ENCODE measurements at regions not wholly inside any gene's neighbourhood (a gene's known extent, or its start where the extent isn't known, plus 50 kb on each side); places are given as distances from the start of the nearest gene placed in this dataset.

- H4K20me1 ChIP-seq (ENCODE audit: control insufficient read depth, insufficient read depth, low read depth, low read length), result peaks cover 24% of the 10 kb centered on the region; the same call in 1 of the 2 replicates
Observed at GRCh38 chr17:77374170-77374936, 233.6 kb downstream of the SEC14L1 start.

DNA sequence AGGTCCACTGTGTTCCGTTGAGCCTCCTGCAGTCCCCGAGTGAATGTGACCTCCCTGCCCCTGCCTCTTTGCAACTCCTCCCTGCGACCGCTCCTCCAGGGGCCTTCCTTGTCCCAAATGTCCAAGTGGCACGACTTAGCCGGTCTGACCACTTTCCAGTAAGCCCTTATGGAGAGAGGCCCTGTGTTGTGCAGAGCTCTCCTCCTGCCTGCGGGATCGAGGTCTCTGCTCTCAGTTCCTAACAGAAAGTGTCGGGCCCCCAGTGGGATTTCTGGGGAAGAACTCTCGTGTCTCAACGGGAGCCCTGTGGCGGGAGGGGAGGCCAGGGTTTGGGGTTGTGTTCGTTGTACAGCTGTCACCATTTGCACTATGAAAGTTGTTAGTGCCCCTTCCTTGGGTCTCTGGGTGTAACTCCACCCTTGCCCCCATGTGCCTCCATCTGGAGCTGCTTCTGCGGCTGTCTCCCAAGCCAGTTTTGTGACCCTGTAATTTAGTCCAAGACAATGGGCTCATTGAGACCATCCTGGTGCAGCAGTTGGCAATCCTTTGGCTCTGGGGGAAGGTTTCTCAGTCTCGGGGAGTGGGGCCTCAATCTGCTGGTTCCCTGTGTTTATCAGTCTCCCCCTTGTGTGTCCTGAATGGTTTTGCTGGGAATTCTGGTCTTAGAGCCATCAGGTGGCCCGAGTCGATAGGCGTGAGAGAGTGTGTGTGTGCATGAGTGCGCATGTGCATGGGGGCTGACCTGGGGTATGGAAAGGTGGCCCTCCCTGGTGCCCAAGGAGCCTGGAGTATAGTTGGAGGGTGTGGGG is 234.5 kb downstream of the SEC14L1 start:
- H3K4me2 ChIP-seq (ENCODE audit: low read length), result no peak overlapping the region
- peaks cover 24% of the 10 kb centered on the region for H3K27me3 ChIP-seq (ENCODE audit: control insufficient read depth, low read length)
- H3K4me1 ChIP-seq (ENCODE audit: control insufficient read depth, low read length), result peaks cover 25% of the 10 kb centered on the region
- no peak overlapping the region for H3K4me3 ChIP-seq (ENCODE audit: low read length)
- peaks cover 24% of the 10 kb centered on the region; the same call in 1 of the 2 replicates for H4K20me1 ChIP-seq (ENCODE audit: control insufficient read depth, insufficient read depth, low read depth, low read length)
- no peak overlapping the region for H3K27ac ChIP-seq (ENCODE audit: low read depth, low read length)
- TF ChIP-seq, protein P1, sequence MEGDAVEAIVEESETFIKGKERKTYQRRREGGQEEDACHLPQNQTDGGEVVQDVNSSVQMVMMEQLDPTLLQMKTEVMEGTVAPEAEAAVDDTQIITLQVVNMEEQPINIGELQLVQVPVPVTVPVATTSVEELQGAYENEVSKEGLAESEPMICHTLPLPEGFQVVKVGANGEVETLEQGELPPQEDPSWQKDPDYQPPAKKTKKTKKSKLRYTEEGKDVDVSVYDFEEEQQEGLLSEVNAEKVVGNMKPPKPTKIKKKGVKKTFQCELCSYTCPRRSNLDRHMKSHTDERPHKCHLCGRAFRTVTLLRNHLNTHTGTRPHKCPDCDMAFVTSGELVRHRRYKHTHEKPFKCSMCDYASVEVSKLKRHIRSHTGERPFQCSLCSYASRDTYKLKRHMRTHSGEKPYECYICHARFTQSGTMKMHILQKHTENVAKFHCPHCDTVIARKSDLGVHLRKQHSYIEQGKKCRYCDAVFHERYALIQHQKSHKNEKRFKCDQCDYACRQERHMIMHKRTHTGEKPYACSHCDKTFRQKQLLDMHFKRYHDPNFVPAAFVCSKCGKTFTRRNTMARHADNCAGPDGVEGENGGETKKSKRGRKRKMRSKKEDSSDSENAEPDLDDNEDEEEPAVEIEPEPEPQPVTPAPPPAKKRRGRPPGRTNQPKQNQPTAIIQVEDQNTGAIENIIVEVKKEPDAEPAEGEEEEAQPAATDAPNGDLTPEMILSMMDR (IDR thresholded peaks at IDR 0.05; ENCODE audit: low read depth, low read length, poor library complexity, severe bottlenecking), result no peak
- TF ChIP-seq EZH2phosphoT487 (IDR thresholded peaks at IDR 0.05; ENCODE audit: borderline replicate concordance, low read length), result no peak
- H3F3A ChIP-seq (ENCODE audit: control insufficient read depth, insufficient read depth), result no peaks in the 10 kb centered on the region
- no peaks in the 10 kb centered on the region for H3K9me2 ChIP-seq (replicated peaks; ENCODE audit: control insufficient read depth, low read length)
- H3K36me3 ChIP-seq (ENCODE audit: control insufficient read depth, low read length), result no peaks in the 10 kb centered on the region
- H3K79me2 ChIP-seq (ENCODE audit: control insufficient read depth, low read length), result peaks cover 2% of the 10 kb centered on the region; the same call in 1 of the 2 replicates
- no peaks in the 10 kb centered on the region for H3K9me3 ChIP-seq (ENCODE audit: control insufficient read depth, insufficient read depth, low read length)

More at GRCh38 chr17:77374170-77374936, 233.6 kb downstream of the SEC14L1 start:
- TF ChIP-seq, protein P1 (IDR thresholded peaks at IDR 0.05; ENCODE audit: low read depth, low read length, poor library complexity, severe bottlenecking), result peak; percentile 36
- no peak for TF ChIP-seq EZH2phosphoT487 (IDR thresholded peaks at IDR 0.05; ENCODE audit: borderline replicate concordance, low read length)
- Histone ChIP-seq H3K27me3 (ENCODE audit: control insufficient read depth, low read length) (peaks cover 24% of the 10 kb centered on the region), H3K9me3 (ENCODE audit: control insufficient read depth, insufficient read depth, low read length) (no peaks in the 10 kb centered on the region), H3K9me2 (replicated peaks; ENCODE audit: control insufficient read depth, low read length) (no peaks in the 10 kb centered on the region), H3F3A (ENCODE audit: control insufficient read depth, insufficient read depth) (no peaks in the 10 kb centered on the region), H3K4me1 (ENCODE audit: control insufficient read depth, low read length) (peaks cover 25% of the 10 kb centered on the region), H3K4me2 (ENCODE audit: low read length) (peak overlapping the region; percentile 54), H3K27ac (ENCODE audit: low read depth, low read length) (no peak overlapping the region), H3K4me3 (ENCODE audit: low read length) (peak overlapping the region; percentile 71), H3K36me3 (ENCODE audit: control insufficient read depth, low read length) (no peaks in the 10 kb centered on the region), H3K79me2 (ENCODE audit: control insufficient read depth, low read length) (peaks cover 2% of the 10 kb centered on the region; the same call in 1 of the 2 replicates)

DNA sequence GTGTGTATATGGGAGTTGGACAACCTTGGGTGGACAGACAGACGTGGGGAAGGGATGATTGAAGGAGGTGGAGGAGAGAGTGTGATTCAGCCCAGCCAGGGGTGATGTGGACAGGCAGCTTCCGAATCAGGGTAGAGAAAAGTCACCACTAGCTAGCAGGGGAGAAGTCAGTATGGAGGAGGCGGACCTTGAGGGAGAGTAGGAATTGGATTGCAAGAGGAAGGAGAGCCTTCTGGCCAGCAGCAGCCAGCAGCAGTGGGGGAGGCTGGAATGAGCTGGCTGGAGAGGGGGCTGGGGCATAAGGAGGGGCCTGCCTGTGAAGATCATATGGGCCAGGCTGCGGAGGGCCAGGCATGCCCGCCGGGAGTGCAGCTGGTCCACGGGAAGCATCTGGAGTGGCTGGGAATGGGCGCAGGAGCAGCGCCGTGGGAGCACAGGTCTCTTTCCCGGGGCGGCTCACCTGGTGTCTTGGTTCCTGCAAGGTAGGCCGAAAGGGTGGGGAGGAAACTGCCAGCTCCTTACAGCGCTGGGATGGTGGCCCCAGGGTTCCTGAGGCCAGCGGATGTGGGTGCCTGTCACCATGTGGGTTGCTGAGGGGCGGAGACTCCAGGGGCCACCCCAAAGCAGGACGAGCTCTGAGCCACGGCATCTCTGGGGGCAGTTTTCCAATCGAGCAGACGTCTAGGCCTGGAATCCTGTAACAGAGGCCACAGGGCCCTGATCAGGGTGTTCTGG is 235.3 kb downstream of the SEC14L1 start:
- no peak overlapping the region for H3K4me3 ChIP-seq (ENCODE audit: low read length)
- no peak overlapping the region for H3K4me2 ChIP-seq (ENCODE audit: low read length)
- H3K27ac ChIP-seq (ENCODE audit: low read depth, low read length), result no peak overlapping the region
- no peaks in the 10 kb centered on the region for H3F3A ChIP-seq (ENCODE audit: control insufficient read depth, insufficient read depth)
- H3K9me3 ChIP-seq (ENCODE audit: control insufficient read depth, insufficient read depth, low read length), result no peaks in the 10 kb centered on the region
- TF ChIP-seq, protein P1 (IDR thresholded peaks at IDR 0.05; ENCODE audit: low read depth, low read length, poor library complexity, severe bottlenecking), result no peak
- no peak for TF ChIP-seq EZH2phosphoT487 (IDR thresholded peaks at IDR 0.05; ENCODE audit: borderline replicate concordance, low read length)
- no peaks in the 10 kb centered on the region for H3K36me3 ChIP-seq (ENCODE audit: control insufficient read depth, low read length)
- H3K4me1 ChIP-seq (ENCODE audit: control insufficient read depth, low read length), result peaks cover 25% of the 10 kb centered on the region
- peaks cover 24% of the 10 kb centered on the region for H3K27me3 ChIP-seq (ENCODE audit: control insufficient read depth, low read length)
- H3K9me2 ChIP-seq (replicated peaks; ENCODE audit: control insufficient read depth, low read length), result no peaks in the 10 kb centered on the region
- H3K79me2 ChIP-seq (ENCODE audit: control insufficient read depth, low read length), result peaks cover 2% of the 10 kb centered on the region; the same call in 1 of the 2 replicates
- peaks cover 23% of the 10 kb centered on the region; the same call in 1 of the 2 replicates for H4K20me1 ChIP-seq (ENCODE audit: control insufficient read depth, insufficient read depth, low read depth, low read length)
